Breast epithelium (tissue), 4 donors: ENCODE measurements at regions not wholly inside any gene's neighbourhood (a gene's known extent, or its start where the extent isn't known, plus 50 kb on each side); places are given as distances from the start of the nearest gene placed in this dataset.

ENCODE experiments used
- DNase-seq, 2 donors: peaks; one replicate each; pipeline ENCODE4 v3.0.0-alpha.2; 2019; ENCODE audit warnings: low spot score in 2 of 2
- H3K27ac ChIP-seq, 2 donors: fragments of 200-600 bp; sonication (generic) in 1 of 2; one replicate each; pipeline ENCODE4 v1.5.1; 2016 to 2019; ENCODE audit warnings: mild to moderate bottlenecking in 1 of 2
- H3K27me3 ChIP-seq, 2 donors: fragments of 200-600 bp; sonication (generic) in 1 of 2; one replicate each; pipeline versions ENCODE4 v1.5.1 to v1.6.0; 2017 to 2019; ENCODE audit warnings: control low read depth in 1 of 2, mild to moderate bottlenecking in 1 of 2
- H3K36me3 ChIP-seq: fragments of 200-600 bp; one replicate; pipeline ENCODE4 v1.5.1; 2019
- H3K4me1 ChIP-seq, 2 donors: fragments of 200-600 bp; sonication (generic); one replicate each; pipeline ENCODE4 v1.5.1; 2016 to 2019; ENCODE audit warnings: control low read depth in 1 of 2
- H3K4me3 ChIP-seq, 3 donors: fragments of 200-600 bp; sonication (generic); 1 replicate in 2 of 3; 2 replicates in 1 of 3; pipeline ENCODE4 v1.5.1; 2016 to 2019; ENCODE audit warnings: mild to moderate bottlenecking in 3 of 3, moderate library complexity in 2 of 3
- H3K9me3 ChIP-seq, 2 donors: fragments of 200-600 bp; sonication (generic) in 1 of 2; one replicate each; pipeline ENCODE4 v1.5.1; 2016 to 2019; ENCODE audit warnings: control low read depth in 1 of 2
- POLR2A ChIP-seq: fragments of 450-650 bp; IDR thresholded peaks from one replicate; pipeline ENCODE4 v1.6.1; 2016; ENCODE audit warnings: antibody characterized with exemption, mild to moderate bottlenecking, moderate library complexity
- POLR2AphosphoS5 ChIP-seq, 3 donors: sonication (generic); formaldehyde crosslinking; IDR thresholded peaks; one replicate each; pipeline ENCODE4 v1.6.1; 2017; ENCODE audit warnings: antibody characterized with exemption in 3 of 3
- intact Hi-C: fragments of 100-400 bp; cut with DNase I; formaldehyde crosslinking; loops from one replicate; pipeline ENCODE4 v1.15.1; 2023; ENCODE audit warnings: low total_unique reads
- TF ChIP-seq, protein P1 (sequence below), 3 donors: fragments of 450-650 bp; IDR thresholded peaks; one replicate each; pipeline ENCODE4 v1.5.1; 2016 to 2017; ENCODE audit warnings: antibody characterized with exemption in 3 of 3, mild to moderate bottlenecking in 3 of 3, moderate library complexity in 3 of 3

DNA sequence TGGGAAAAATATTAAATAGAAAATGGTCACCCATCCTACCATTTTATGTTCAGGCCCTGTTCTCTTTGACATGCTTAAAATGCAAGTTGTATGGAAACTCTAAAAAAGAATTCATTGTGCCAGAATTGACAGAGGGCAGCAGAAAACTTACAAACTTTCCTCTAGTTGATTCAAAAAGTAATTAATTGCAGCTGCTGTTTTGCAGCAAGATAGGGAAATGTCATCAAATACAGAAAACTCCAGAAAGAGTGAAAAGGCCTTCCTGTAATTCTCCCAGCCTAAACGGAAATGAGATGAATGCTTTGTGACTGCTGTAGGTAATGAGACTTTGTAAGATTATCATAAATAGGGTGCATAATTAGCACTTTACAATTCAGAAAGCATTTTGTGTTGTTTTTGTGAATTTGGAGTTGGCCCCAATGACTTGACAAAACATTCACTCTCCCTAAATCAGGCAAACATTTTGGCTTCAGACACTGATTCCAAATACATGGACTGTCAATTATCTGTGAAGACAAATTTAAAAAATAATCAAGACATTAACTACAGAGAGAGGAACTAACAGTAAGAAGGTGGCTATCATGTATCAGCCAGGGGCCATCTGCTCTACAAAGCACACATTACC, 861.8 kb downstream of the SQOR start:
- peaks cover 0 to 3% of the 10 kb centered on the region in 2 donors for H3K9me3 ChIP-seq
- intact Hi-C loops: no loop called here
- H3K4me3 ChIP-seq: no peak overlapping the region
- TF ChIP-seq POLR2A (no peak), POLR2AphosphoS5 (IDR thresholded peaks at IDR 0.05) (no peak)
- TF ChIP-seq, protein P1, sequence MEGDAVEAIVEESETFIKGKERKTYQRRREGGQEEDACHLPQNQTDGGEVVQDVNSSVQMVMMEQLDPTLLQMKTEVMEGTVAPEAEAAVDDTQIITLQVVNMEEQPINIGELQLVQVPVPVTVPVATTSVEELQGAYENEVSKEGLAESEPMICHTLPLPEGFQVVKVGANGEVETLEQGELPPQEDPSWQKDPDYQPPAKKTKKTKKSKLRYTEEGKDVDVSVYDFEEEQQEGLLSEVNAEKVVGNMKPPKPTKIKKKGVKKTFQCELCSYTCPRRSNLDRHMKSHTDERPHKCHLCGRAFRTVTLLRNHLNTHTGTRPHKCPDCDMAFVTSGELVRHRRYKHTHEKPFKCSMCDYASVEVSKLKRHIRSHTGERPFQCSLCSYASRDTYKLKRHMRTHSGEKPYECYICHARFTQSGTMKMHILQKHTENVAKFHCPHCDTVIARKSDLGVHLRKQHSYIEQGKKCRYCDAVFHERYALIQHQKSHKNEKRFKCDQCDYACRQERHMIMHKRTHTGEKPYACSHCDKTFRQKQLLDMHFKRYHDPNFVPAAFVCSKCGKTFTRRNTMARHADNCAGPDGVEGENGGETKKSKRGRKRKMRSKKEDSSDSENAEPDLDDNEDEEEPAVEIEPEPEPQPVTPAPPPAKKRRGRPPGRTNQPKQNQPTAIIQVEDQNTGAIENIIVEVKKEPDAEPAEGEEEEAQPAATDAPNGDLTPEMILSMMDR (IDR thresholded peaks at IDR 0.05): no peak
- no peak for DNase-seq
- no peaks in the 10 kb centered on the region for H3K4me1 ChIP-seq
- no peak overlapping the region for H3K27ac ChIP-seq
- no peaks in the 10 kb centered on the region for H3K36me3 ChIP-seq
- no peaks in the 10 kb centered on the region for H3K27me3 ChIP-seq

DNA sequence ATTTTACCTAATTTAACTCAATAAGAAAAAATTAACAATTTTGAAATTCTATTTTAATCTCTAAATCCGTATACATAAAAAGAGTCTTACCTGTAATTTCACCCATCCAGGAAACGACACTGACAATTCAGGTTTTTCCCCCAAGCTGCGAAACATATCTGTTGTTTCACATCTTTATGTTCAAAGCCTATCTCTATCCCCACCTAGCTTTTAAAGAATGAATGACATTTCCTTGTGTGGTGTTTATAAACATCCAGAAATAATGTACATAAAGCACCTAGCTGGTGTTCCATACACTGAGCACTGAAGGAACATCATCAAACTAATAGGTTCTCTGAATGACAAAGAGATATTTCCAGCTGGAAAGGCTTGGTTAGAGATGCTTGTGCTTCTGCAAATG, 867.8 kb downstream of the SQOR start:
- Histone ChIP-seq H3K27me3 (no peaks in the 10 kb centered on the region), H3K36me3 (no peaks in the 10 kb centered on the region), H3K4me3 (no peak overlapping the region), H3K27ac (no peak overlapping the region), H3K4me1 (no peaks in the 10 kb centered on the region), H3K9me3 (no peaks in the 10 kb centered on the region)
- no peak for DNase-seq
- intact Hi-C loops: no loop called here
- TF ChIP-seq POLR2A (no peak), POLR2AphosphoS5 (IDR thresholded peaks at IDR 0.05) (no peak)
- TF ChIP-seq, protein P1 (IDR thresholded peaks at IDR 0.05): no peak

DNA sequence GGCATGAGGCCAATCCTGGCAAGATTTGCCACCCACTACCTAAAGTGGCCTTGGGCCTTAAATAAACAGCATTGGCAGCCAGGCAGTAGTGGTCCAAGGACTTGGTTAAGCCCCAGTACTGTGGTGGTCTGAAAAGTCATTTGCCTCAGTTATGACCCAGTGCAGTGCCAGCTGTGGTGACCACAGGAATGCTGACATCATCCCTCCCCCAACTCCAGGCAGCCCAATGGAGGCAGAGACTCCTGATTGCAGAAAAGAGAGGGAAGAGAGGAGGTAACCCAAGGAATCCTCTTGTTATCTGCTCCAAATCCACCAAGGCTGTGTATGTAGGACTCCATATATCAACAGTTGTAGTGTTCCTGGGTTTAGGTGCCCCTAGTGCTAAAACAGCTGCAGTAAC, 883.6 kb downstream of the SQOR start:
- no peaks in the 10 kb centered on the region for H3K36me3 ChIP-seq
- H3K27ac ChIP-seq: no peak overlapping the region
- H3K4me3 ChIP-seq: no peak overlapping the region
- TF ChIP-seq POLR2A: no peak
- TF ChIP-seq, protein P1 (IDR thresholded peaks at IDR 0.05): no peak
- TF ChIP-seq POLR2AphosphoS5 (IDR thresholded peaks at IDR 0.05): no peak
- H3K4me1 ChIP-seq: no peaks in the 10 kb centered on the region
- intact Hi-C loops: no loop called here
- H3K27me3 ChIP-seq: no peaks in the 10 kb centered on the region
- H3K9me3 ChIP-seq: peaks cover 4 to 5% of the 10 kb centered on the region in 2 donors
- DNase-seq: no peak

DNA sequence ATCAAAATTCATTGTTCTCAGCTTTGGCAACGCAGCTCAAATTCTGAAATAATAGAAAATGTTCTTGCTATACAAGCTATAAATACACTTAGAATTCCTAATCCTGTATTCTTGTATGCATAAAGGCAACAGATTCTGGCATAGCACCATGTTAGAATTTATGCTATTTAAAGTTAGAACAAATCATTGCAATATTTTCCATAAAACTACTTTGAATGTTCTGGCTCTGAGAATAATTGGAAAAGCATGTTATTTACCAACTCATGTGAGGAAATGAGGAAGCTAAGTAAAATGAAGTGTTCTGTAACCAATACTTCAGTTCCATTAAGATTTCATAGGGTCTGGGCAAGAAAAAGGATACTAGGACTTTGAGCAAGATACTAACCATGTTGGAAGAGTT, 888.9 kb downstream of the SQOR start:
- H3K36me3 ChIP-seq: no peaks in the 10 kb centered on the region
- no peak for DNase-seq
- intact Hi-C loops: no loop called here
- H3K27ac ChIP-seq: no peak overlapping the region
- no peaks in the 10 kb centered on the region for H3K27me3 ChIP-seq
- H3K9me3 ChIP-seq: no peaks in the 10 kb centered on the region
- TF ChIP-seq, protein P1 (IDR thresholded peaks at IDR 0.05): no peak
- TF ChIP-seq POLR2AphosphoS5 (IDR thresholded peaks at IDR 0.05): no peak
- no peak for TF ChIP-seq POLR2A
- H3K4me3 ChIP-seq: no peak overlapping the region
- H3K4me1 ChIP-seq: no peaks in the 10 kb centered on the region

DNA sequence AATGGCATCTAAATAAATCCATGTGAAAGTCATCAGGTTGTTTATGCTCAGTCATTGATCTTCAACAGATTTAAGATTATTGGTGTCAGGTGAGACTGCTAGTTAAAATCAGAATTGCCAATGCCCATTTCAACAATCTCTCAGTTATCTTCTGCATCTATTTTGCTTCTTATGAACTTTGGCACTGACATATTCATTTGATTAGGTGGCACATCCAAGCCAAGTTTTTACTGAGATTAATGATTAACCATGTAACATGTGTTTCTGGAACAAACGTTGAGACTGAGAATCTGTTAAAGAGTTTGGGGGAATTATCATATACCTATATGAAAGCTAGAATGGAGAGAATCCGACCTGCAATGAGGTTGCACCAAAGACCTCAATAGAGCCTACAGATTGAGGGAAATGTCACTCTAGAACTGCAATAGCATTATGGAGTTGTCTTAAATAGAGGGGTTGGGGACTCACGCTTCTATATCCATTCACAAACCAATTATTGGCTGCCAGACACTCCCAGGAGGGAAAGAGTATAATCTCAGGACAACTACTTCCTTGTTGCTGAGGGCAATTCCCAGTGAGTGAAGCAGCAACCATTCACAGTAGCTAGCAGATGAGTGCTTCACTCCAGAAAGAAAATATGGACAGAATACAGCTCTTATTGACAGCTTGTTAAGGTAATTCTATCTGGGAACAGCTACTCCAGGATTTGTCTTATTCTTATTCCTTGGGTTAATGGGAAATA, 891.3 kb downstream of the SQOR start:
- no peaks in the 10 kb centered on the region for H3K36me3 ChIP-seq
- H3K4me1 ChIP-seq: no peaks in the 10 kb centered on the region
- no peak overlapping the region for H3K4me3 ChIP-seq
- H3K27ac ChIP-seq: no peak overlapping the region
- intact Hi-C loops: no loop called here
- TF ChIP-seq POLR2A: no peak
- TF ChIP-seq, protein P1 (IDR thresholded peaks at IDR 0.05): no peak
- no peak for TF ChIP-seq POLR2AphosphoS5 (IDR thresholded peaks at IDR 0.05)
- H3K9me3 ChIP-seq: no peaks in the 10 kb centered on the region
- no peak for DNase-seq
- H3K27me3 ChIP-seq: no peaks in the 10 kb centered on the region
